BLaER1 (cell line): ENCODE measurements at regions not wholly inside any gene's neighbourhood (a gene's known extent, or its start where the extent isn't known, plus 50 kb on each side); places are given as distances from the start of the nearest gene placed in this dataset.

Source experiments
- H3K27ac ChIP-seq: shearing (Covaris generic); formaldehyde crosslinking; 2 replicates; pipeline ENCODE4 v1.8.1; 2022
- H3K27me3 ChIP-seq: shearing (Covaris generic); formaldehyde crosslinking; 2 replicates; pipeline ENCODE4 v1.8.1; 2022
- H3K36me3 ChIP-seq: shearing (Covaris generic); formaldehyde crosslinking; 2 replicates; pipeline ENCODE4 v1.8.1; 2022
- H3K4me1 ChIP-seq: shearing (Covaris generic); formaldehyde crosslinking; 2 replicates; pipeline ENCODE4 v1.8.1; 2022
- H3K4me2 ChIP-seq: shearing (Covaris generic); formaldehyde crosslinking; 2 replicates; pipeline ENCODE4 v1.8.1; 2022
- H3K4me3 ChIP-seq: shearing (Covaris generic); formaldehyde crosslinking; 2 replicates; pipeline ENCODE4 v1.8.1; 2022
- H3K9ac ChIP-seq: shearing (Covaris generic); formaldehyde crosslinking; 2 replicates; pipeline ENCODE4 v1.8.1; 2022
- H3K9me3 ChIP-seq: shearing (Covaris generic); formaldehyde crosslinking; 2 replicates; pipeline ENCODE4 v1.8.1; 2022
- H4K20me1 ChIP-seq: shearing (Covaris generic); formaldehyde crosslinking; 2 replicates; pipeline ENCODE4 v1.8.1; 2022
- Cebpa-rat ChIP-seq: shearing (Covaris generic); IDR thresholded peaks from 2 replicates; pipeline ENCODE4 v1.8.1; 2022

DNA sequence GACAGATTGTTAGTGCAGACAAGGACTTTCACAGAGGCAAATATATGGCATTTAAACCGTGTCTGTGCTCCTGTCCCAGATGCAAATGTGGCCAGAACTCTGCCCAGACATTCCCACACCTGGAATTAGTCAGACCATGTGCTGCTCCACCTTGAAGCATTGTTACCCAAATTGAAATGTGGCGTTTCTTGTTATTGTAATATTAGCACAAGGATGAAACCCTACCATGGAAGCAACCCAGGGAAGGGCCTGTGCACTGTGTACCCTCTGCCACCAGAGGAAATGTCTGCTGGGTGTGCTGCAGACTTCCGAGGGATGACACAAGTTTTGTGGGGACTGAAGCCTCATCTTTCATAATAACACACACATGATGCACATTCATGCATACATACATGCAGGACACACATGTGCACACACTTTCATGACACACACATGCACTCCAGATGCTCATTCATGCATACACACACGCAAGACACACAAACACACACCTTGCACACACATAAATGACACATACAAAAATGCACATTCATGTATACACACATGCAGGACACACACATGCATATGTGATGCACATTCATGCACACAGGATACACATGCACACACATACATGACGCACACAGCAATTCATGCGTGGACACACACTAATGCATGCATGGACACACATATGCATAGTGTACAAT is 133.2 kb upstream of the SNTG2 start:
- Histone ChIP-seq H3K9ac (no peak overlapping the region), H3K27me3 (no peaks in the 10 kb centered on the region), H3K4me1 (no peaks in the 10 kb centered on the region), H3K9me3 (no peaks in the 10 kb centered on the region), H3K27ac (no peak overlapping the region), H3K36me3 (no peaks in the 10 kb centered on the region), H4K20me1 (no peaks in the 10 kb centered on the region), H3K4me3 (no peak overlapping the region), H3K4me2 (no peak overlapping the region)
- TF ChIP-seq Cebpa-rat = no peak

DNA sequence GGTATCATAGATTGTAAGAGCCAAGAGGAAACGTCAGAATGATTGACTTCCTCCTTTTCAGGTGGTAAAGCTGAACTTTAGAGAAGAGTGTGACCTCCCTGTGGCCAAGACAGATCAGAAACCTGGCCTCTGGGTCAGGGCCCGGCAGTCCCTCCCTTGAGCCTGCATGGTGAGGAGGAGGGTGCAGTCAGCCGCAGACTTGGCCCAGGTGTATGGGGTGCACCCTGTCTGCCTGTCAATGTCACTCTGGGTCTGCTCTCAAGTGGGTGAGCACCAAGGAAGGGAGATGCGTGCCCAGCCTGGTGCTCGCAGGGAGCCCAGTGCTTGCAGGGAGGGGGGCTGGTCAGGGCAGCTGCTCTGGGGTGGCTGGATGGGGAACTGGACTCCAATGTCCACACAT is 134.4 kb upstream of the SNTG2 start:
- no peaks in the 10 kb centered on the region for H4K20me1 ChIP-seq
- no peak overlapping the region for H3K9ac ChIP-seq
- no peaks in the 10 kb centered on the region for H3K27me3 ChIP-seq
- H3K27ac ChIP-seq = no peak overlapping the region
- H3K4me2 ChIP-seq = no peak overlapping the region
- no peaks in the 10 kb centered on the region for H3K9me3 ChIP-seq
- H3K36me3 ChIP-seq = no peaks in the 10 kb centered on the region
- no peak overlapping the region for H3K4me3 ChIP-seq
- no peak for TF ChIP-seq Cebpa-rat
- no peaks in the 10 kb centered on the region for H3K4me1 ChIP-seq

DNA sequence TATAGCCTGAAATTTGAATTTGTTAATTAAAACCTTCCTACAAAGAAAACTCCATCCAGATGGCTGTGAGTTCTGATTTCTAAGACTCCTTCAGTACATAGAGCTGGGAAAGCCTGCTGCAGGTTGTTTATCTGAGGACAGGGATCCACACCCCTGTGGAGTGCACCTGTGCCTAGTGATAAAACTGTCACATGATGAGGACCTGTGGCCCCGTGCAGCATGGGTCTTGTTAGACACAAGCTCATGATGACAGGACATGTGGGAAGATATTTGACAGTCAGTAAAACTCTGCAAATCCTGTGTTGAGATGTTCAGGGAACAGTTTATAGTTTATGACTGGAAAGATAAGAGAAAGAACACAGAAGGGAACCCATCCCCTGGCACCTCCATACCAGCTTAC is 133.2 kb upstream of the TMEM18 start:
- H3K4me1 ChIP-seq = no peaks in the 10 kb centered on the region
- no peak overlapping the region for H3K4me2 ChIP-seq
- H3K36me3 ChIP-seq = no peaks in the 10 kb centered on the region
- no peaks in the 10 kb centered on the region for H3K9me3 ChIP-seq
- no peak overlapping the region for H3K27ac ChIP-seq
- H3K4me3 ChIP-seq = no peak overlapping the region
- H4K20me1 ChIP-seq = no peaks in the 10 kb centered on the region
- H3K9ac ChIP-seq = no peak overlapping the region
- H3K27me3 ChIP-seq = no peaks in the 10 kb centered on the region
- TF ChIP-seq Cebpa-rat = no peak

DNA sequence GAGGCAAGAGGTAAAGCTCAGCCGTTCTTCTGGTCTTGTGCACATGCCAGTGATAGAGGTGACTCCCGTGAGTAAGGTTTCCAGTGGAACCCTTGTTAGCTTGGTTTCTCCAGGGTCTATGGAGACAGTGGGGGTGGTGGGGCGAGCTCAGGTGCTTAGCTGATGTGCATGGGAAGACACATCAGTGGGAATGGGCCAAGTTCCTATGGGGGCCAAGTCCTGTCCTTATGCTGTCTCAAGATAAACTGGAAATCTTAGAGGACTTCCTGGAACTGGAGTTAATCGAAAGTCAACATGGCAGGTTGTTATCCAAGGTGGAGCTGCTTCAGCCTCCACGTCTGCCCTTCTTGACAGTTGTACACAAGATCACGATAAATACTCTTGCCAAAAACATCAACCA is 130.1 kb upstream of the TMEM18 start:
- Histone ChIP-seq H3K4me2 (no peak overlapping the region), H3K4me1 (no peaks in the 10 kb centered on the region), H3K27ac (no peak overlapping the region), H3K4me3 (no peak overlapping the region), H3K9ac (no peak overlapping the region), H3K9me3 (no peaks in the 10 kb centered on the region), H3K27me3 (no peaks in the 10 kb centered on the region), H3K36me3 (no peaks in the 10 kb centered on the region), H4K20me1 (no peaks in the 10 kb centered on the region)
- no peak for TF ChIP-seq Cebpa-rat

DNA sequence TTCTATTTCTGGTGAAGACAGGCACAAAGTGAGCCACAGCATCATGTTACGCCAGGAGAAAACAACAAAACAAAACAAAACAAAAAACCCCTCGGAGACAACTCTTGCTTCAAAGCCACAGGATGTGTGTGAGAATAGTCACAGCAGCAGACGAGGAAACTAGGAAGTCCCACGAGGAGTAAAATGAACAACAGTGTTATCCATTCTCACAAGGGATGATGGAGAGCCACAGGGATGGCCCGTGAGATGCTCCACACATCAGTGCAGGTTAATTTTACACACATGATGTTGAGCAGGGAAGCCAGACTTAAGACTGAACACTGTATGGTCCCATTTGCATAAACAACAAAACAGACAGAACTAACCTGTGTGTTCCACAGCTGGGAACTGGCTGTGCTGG is 128.5 kb upstream of the TMEM18 start:
- H3K36me3 ChIP-seq = no peaks in the 10 kb centered on the region
- no peaks in the 10 kb centered on the region for H3K9me3 ChIP-seq
- H3K4me3 ChIP-seq = no peak overlapping the region
- H3K27ac ChIP-seq = no peak overlapping the region
- no peaks in the 10 kb centered on the region for H3K27me3 ChIP-seq
- H3K4me1 ChIP-seq = no peaks in the 10 kb centered on the region
- H4K20me1 ChIP-seq = no peaks in the 10 kb centered on the region
- H3K4me2 ChIP-seq = no peak overlapping the region
- no peak for TF ChIP-seq Cebpa-rat
- H3K9ac ChIP-seq = no peak overlapping the region

DNA sequence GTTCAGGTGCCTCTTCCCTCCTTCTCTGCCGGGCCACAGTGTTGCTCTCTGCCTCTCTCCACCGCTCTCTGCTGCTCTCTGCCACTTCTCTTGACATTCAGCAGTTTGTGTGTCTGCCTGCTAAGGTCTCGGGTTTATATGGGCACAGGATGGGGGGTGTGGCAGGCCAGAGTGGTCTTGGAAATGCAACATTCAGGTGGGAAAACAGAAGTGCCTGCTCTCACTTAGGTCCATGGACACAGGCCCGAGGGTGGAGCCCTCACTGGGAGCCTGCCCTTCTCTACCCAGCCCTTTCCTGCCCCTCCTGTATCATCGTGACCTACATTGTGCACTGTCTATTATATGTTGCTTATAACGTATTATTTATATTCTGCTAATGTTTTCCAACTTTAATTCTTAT is 120.8 kb upstream of the TMEM18 start:
- Histone ChIP-seq H3K27ac (no peak overlapping the region), H3K4me1 (no peaks in the 10 kb centered on the region), H3K27me3 (no peaks in the 10 kb centered on the region), H3K4me2 (no peak overlapping the region), H3K9me3 (no peaks in the 10 kb centered on the region), H3K36me3 (no peaks in the 10 kb centered on the region), H3K9ac (no peak overlapping the region), H4K20me1 (no peaks in the 10 kb centered on the region), H3K4me3 (no peak overlapping the region)
- TF ChIP-seq Cebpa-rat = no peak

DNA sequence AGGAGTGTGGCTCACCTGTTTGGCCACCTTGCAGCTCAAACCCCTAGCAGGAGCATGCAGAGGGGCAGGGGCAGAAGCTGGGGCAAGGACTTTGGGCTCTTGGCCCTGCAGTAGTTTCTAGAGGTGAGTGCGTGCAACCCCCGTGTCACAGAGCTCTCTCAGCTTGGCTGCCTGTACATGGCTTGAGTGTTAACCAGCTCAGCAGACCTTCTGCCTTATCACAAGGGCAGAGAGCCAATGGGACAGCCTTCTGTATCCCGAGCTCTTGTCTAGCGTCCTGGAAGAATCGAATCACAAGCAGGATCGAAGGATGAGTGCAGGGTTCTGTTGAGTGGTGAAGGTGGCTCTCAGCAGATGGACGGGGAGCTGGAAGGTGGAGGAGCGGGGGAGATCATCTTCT is 120.3 kb upstream of the TMEM18 start:
- no peak overlapping the region for H3K4me3 ChIP-seq
- no peaks in the 10 kb centered on the region for H3K27me3 ChIP-seq

DNA sequence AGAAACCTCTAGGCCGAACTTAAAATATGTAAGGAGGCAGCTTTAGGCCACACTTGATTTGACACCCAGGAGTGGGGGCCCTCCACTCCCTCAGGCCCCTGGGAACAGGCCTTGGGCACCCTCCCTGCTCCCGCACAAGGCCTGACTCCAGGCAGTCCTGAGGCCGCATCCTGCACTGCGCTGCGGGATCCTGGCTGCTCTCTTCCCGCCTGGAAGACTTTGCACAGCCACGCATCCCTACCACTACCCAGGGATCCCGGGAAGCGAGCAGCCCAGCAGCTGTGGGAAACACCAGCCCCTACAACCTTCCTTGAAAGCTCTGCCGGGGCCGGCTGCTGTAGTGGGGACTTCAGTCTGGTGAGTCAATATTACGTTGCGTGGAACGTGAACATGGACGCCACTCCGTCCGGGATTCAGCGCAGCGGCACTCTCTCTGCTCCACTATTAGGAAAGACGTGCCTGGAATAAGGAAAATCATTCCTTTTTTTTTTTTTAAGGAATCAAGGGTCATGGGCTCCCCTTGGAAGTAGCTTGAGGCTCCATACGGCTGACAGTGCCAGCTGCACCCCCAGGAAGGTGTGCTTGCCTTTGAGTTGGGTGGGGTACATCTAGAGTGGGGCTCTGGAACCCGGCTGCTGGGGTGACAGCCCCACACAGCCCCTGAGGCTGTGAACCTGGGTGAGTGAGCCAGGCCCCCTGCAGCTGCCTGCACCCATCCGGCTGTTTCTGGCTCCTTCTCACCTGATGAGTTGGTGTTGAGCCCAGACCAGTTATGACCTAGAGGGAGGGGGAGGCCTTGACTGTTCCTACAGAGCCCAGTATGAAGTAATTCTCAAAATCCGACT is 119.2 kb upstream of the TMEM18 start:
- H3K9me3 ChIP-seq = no peaks in the 10 kb centered on the region
- H3K4me2 ChIP-seq = no peak overlapping the region
- H3K36me3 ChIP-seq = no peaks in the 10 kb centered on the region
- no peaks in the 10 kb centered on the region for H4K20me1 ChIP-seq
- no peaks in the 10 kb centered on the region for H3K27me3 ChIP-seq
- no peak overlapping the region for H3K27ac ChIP-seq
- H3K9ac ChIP-seq = no peak overlapping the region
- no peak for TF ChIP-seq Cebpa-rat
- no peak overlapping the region for H3K4me3 ChIP-seq
- H3K4me1 ChIP-seq = no peaks in the 10 kb centered on the region

More for the DNA sequence above, 120.3 kb upstream of the TMEM18 start:
- Histone ChIP-seq H3K4me1 (no peaks in the 10 kb centered on the region), H3K27ac (no peak overlapping the region), H3K4me2 (no peak overlapping the region), H3K9ac (no peak overlapping the region), H4K20me1 (no peaks in the 10 kb centered on the region), H3K9me3 (no peaks in the 10 kb centered on the region), H3K36me3 (no peaks in the 10 kb centered on the region)
- no peak for TF ChIP-seq Cebpa-rat

DNA sequence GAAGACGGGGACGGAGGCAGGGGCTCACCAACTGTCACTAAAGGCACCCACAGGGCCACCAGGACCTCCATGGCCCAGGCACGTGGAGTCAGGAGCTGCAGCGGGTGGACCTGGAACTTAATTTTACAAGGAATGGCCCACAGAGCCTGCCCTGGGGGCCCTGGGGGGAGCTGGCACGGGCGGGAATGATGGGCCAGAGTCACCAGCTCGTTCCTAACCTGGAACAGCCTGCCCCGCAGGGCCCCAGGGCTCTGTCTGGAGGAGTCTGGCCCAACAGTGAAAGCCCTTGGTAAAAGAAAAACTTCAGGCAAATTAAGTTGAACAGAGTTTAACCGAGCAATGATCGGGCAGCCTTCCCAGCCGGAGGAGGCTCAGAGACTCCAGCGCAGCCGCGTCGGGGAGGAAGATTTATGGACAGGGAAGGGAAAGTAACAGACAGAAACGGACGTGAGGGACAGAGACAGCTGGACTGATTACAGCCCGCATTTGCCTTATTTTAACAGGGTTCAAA is 118.4 kb upstream of the TMEM18 start:
- Histone ChIP-seq H3K27me3 (no peaks in the 10 kb centered on the region), H3K4me3 (no peak overlapping the region), H3K9ac (no peak overlapping the region), H4K20me1 (no peaks in the 10 kb centered on the region), H3K27ac (no peak overlapping the region), H3K36me3 (no peaks in the 10 kb centered on the region), H3K4me2 (no peak overlapping the region), H3K9me3 (peaks cover 6% of the 10 kb centered on the region), H3K4me1 (no peaks in the 10 kb centered on the region)
- no peak for TF ChIP-seq Cebpa-rat

DNA sequence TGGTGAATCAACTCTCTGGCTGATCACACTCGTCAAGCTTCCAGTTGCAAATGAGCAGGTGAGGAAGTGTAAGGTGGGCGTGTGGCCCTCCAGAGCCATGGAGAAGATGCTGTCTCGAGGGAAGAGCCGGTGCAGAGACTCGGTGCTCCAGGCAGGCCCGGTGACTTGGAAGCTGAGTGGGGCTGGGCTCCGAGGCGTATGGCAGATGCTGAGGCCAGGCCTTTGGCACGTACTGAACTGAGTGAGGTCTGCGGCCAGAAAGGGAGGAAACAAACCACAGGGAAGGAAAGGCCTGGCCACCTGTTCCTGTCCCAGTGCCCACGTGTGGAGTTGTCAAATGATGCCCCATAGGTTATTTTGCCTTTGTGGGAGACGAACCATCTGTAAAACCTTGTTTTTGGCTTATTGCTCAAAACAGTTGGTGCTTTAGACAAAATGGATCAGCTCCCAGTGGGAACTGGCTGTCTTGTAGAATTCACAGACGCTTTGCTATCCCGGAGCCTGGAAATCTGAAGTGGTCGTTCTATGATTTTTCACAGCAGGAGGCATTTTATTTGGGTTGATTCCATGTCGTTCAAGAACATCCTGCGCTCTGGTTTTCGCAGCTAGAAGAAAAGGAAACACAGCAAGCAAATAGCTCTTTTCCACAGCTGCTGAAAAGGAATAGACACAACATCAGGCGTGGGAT is 117.5 kb upstream of the TMEM18 start:
- H3K9ac ChIP-seq = no peak overlapping the region

More for the DNA sequence above, 117.5 kb upstream of the TMEM18 start:
- no peaks in the 10 kb centered on the region for H3K4me1 ChIP-seq
- no peak for TF ChIP-seq Cebpa-rat
- H3K4me3 ChIP-seq = no peak overlapping the region
- peaks cover 14% of the 10 kb centered on the region for H3K9me3 ChIP-seq
- H3K36me3 ChIP-seq = no peaks in the 10 kb centered on the region; the same call in 1 of the 2 replicates
- no peaks in the 10 kb centered on the region for H4K20me1 ChIP-seq
- H3K4me2 ChIP-seq = no peak overlapping the region
- no peaks in the 10 kb centered on the region for H3K27me3 ChIP-seq
- no peak overlapping the region for H3K27ac ChIP-seq
